HUES48 (cell line): ENCODE measurements at regions not wholly inside any gene's neighbourhood (a gene's known extent, or its start where the extent isn't known, plus 50 kb on each side); places are given as distances from the start of the nearest gene placed in this dataset.

Experiments
- H3K27ac ChIP-seq: one replicate; pipeline ENCODE4 v1.7.0; 2013; ENCODE audit warnings: low read depth, low read length, inconsistent platforms
- H3K27me3 ChIP-seq: 2 replicates; pipeline ENCODE4 v1.6.1; 2013; ENCODE audit warnings: mild to moderate bottlenecking, low read length; ENCODE audit not compliant: control insufficient read depth, insufficient read depth
- H3K36me3 ChIP-seq: 2 replicates; pipeline ENCODE4 v1.6.1; 2013; ENCODE audit warnings: low read length; ENCODE audit not compliant: control insufficient read depth, insufficient read depth
- H3K4me1 ChIP-seq: 2 replicates; pipeline ENCODE4 v1.6.1; 2013; ENCODE audit warnings: mild to moderate bottlenecking, low read length; ENCODE audit not compliant: control insufficient read depth, insufficient read depth
- H3K4me3 ChIP-seq: 2 replicates; pipeline ENCODE4 v1.5.1; 2013; ENCODE audit warnings: mild to moderate bottlenecking, low read depth, low read length
- H3K9ac ChIP-seq: 2 replicates; pipeline ENCODE4 v1.6.1; 2013; ENCODE audit warnings: mild to moderate bottlenecking, low read depth, low read length, moderate library complexity
- H3K9me3 ChIP-seq: 2 replicates; pipeline ENCODE4 v1.6.1; 2013; ENCODE audit warnings: low read length; ENCODE audit not compliant: control insufficient read depth, insufficient read depth

DNA sequence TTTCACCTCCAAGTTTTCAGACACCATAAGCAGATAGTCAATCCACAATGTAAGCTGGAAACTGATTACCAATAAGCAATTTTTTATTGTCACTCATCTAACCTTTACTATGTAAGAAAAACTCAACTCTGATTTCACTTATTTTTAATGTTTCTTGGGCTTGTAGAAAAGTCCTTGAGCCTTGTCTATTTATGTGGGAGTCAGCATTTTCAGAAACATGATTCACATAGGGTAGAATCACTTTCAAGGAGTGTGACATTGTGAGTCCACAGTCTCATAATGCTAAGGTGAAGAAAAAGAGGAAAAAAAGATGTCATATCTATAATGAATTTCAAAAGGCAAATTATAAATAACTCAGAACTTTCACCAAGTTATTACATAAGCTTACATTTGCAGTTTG is 2167.9 kb upstream of the C9orf72 start:
- H3K4me3 ChIP-seq = no peak overlapping the region
- H3K27ac ChIP-seq = no peak overlapping the region
- H3K9me3 ChIP-seq = no peaks in the 10 kb centered on the region
- H3K4me1 ChIP-seq = no peaks in the 10 kb centered on the region
- no peaks in the 10 kb centered on the region for H3K36me3 ChIP-seq
- H3K27me3 ChIP-seq = no peaks in the 10 kb centered on the region
- no peak overlapping the region for H3K9ac ChIP-seq

DNA sequence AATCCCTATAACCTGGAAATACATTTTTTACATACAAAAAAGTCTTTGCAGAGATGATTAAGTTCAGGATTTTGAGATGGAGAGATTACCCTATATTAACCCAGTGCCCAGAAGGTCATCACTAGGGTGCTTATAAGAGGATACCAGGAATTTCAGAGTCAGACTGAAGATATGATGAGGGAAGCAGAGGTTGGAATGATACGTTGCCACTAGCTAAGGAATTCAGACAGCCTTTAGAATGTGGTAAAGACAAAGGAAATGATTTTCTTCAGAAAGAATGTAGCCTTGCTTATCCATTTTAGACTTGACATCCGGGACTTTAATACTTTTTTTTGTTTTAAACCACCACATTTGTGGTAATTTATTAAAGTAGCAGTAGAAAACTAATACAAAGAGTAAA is 2176.8 kb upstream of the C9orf72 start:
- Histone ChIP-seq H3K27ac (no peak overlapping the region), H3K4me3 (no peak overlapping the region), H3K36me3 (no peaks in the 10 kb centered on the region), H3K4me1 (no peaks in the 10 kb centered on the region), H3K27me3 (no peaks in the 10 kb centered on the region), H3K9ac (no peak overlapping the region), H3K9me3 (no peaks in the 10 kb centered on the region)

DNA sequence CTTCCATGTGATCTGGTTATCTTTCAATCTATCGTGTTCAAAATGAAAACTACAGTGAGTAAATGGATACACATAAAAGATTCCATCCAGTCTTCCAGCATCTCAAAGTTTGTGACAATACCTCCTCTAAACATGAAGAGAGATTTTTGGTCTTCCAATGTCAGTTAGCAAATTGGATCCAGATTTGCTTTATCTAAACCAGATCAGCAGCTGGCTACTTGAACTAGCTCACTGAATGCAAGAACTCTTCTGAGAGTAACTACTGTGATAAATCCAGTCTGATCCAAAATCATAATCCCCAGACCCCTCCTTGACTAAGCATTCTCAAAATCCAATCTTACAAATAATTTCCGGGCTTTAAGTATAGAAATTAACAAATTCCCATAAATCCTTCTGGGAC is 2177.9 kb upstream of the C9orf72 start:
- Histone ChIP-seq H3K27me3 (no peaks in the 10 kb centered on the region), H3K4me3 (no peak overlapping the region), H3K27ac (no peak overlapping the region), H3K36me3 (no peaks in the 10 kb centered on the region), H3K9ac (no peak overlapping the region), H3K4me1 (no peaks in the 10 kb centered on the region), H3K9me3 (no peaks in the 10 kb centered on the region)

DNA sequence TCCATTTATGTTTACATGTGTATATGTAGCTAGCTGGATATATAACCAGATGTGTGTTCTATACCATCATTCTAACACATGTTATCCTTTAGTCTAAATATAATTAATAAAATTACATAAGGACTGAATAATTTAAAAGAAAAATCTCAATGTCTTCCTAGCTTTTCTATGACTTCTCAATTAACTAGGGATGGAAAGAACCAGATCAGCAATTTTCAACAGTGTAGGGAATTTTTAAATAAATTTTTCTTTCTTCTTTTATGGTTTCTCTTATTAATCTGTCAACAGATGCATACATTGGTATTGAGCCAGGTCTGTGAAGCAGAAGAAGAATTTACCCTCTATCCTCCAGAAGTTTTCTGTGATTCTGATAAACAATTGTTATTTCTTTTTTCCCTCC is 2180.4 kb upstream of the C9orf72 start:
- H3K27me3 ChIP-seq = no peaks in the 10 kb centered on the region

DNA sequence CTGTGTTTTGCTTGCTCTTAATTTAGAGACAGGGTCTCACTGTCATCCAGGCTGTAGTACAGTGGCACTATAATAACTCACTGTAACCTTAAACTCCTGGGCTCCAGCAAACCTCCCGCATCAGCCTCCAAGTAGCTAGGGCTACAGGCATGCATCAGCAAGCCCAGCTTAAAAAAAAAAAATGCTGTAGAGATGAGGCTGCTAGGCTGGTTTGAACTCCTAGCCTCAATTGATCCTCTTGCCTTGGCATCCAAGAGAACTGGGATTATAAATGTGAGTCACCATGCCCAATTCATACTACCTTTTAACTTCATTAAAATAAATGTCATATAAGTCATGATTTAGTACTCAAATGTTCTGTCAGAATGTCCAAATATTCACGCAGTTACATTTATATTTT is 2195.7 kb upstream of the C9orf72 start:
- no peak overlapping the region for H3K27ac ChIP-seq
- no peaks in the 10 kb centered on the region for H3K4me1 ChIP-seq
- H3K27me3 ChIP-seq = no peaks in the 10 kb centered on the region
- peaks cover 2% of the 10 kb centered on the region; the same call in 1 of the 2 replicates for H3K9me3 ChIP-seq
- H3K36me3 ChIP-seq = no peaks in the 10 kb centered on the region
- no peak overlapping the region for H3K4me3 ChIP-seq
- H3K9ac ChIP-seq = no peak overlapping the region

More for the DNA sequence above, 2180.4 kb upstream of the C9orf72 start:
- Histone ChIP-seq H3K36me3 (no peaks in the 10 kb centered on the region), H3K4me1 (no peaks in the 10 kb centered on the region), H3K9me3 (no peaks in the 10 kb centered on the region), H3K9ac (no peak overlapping the region), H3K4me3 (no peak overlapping the region), H3K27ac (no peak overlapping the region)

DNA sequence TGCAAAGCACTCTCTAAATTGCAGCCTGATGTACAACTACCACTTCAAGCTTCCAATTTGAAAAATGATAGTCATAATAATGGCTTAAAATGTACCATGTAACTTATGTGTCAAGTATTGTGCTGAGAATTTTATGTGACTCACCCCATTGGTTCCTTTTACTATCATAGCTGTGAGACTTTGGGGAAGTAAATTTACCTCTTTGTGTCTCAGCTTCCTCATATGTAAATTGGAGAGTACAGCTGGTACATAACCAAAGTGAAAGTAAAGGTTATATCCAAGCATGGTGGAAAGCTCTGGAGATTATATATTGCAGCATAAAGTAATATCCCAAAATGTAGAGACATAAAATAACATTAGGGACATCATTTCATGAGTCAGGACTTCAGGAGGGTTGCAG is 2200.4 kb upstream of the C9orf72 start:
- H3K9ac ChIP-seq = no peak overlapping the region
- H3K27me3 ChIP-seq = no peaks in the 10 kb centered on the region
- no peaks in the 10 kb centered on the region for H3K4me1 ChIP-seq
- H3K36me3 ChIP-seq = no peaks in the 10 kb centered on the region
- no peak overlapping the region for H3K27ac ChIP-seq
- no peak overlapping the region for H3K4me3 ChIP-seq
- H3K9me3 ChIP-seq = no peaks in the 10 kb centered on the region

DNA sequence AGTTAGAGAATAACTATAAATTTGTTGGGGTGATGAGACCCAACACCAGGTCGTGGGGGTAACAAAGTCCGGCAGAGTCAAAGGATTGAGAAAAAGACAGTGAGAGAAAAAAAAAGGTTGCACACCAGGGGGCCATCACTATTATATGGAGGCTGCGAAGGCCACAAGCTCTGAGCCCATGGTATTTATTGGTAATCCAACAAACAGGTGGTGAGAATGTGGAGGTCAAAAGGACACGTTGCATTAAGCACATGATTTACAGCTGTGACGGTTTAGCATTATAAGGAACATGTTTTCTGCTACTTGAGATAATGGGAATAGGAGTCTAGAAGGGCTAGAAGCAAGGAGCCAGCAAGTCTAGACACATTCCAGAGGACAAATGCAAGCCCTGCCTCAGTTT is 2202.2 kb upstream of the C9orf72 start:
- Histone ChIP-seq H3K27ac (no peak overlapping the region), H3K9me3 (no peaks in the 10 kb centered on the region), H3K4me1 (no peaks in the 10 kb centered on the region), H3K36me3 (no peaks in the 10 kb centered on the region), H3K9ac (no peak overlapping the region), H3K27me3 (no peaks in the 10 kb centered on the region), H3K4me3 (no peak overlapping the region)

DNA sequence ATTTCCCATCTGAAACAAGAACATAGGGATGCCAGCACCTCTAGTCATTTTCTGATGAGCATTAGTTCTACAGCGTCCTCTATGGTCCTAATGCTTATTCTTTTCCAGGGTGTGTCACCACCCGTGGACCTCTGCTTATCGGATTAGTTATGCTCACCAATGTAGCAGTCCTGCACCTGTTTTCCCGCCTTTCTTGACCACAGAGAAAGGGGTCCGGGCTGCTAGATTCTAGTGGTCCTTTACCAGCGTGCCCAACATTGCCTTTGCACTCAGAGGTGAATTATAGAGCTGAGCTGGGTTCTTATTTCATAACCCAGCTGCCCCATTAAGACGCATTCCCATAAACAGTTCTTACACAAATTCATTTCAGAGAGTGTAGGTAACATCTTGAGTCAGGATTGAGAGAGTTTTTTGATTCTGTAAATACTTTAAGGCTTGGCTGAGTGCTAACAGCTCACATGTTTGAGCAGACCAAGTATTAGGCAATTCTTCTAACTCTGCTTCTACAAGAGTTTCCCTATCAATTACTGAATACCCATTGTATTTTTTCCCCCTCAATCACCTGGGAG is 2205.1 kb upstream of the C9orf72 start:
- Histone ChIP-seq H3K9ac (no peak overlapping the region), H3K9me3 (no peaks in the 10 kb centered on the region), H3K4me3 (no peak overlapping the region), H3K27me3 (no peaks in the 10 kb centered on the region), H3K27ac (no peak overlapping the region), H3K4me1 (no peaks in the 10 kb centered on the region), H3K36me3 (no peaks in the 10 kb centered on the region)

DNA sequence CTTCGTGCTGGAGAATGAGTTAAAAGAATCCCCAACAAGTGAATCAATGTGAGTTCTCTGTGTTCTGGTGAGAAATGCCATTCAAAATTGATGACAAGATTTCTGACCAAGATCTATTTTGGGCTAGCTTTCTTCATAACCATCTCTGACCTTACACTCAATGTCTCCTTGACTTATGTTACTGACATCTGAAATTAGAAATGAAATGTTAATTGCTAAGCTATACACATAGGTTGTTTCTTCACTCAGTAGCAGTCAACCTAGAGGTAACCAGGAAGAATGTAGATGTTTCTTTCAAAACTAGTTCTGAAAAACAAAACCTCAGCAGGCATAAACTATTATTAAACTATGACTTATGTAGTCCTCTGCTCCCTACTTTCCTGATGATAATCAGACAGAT is 2220.7 kb upstream of the C9orf72 start:
- H3K4me3 ChIP-seq = no peak overlapping the region
- H3K9me3 ChIP-seq = no peaks in the 10 kb centered on the region
- no peak overlapping the region for H3K27ac ChIP-seq
- H3K4me1 ChIP-seq = no peaks in the 10 kb centered on the region
- H3K9ac ChIP-seq = no peak overlapping the region
- no peaks in the 10 kb centered on the region for H3K27me3 ChIP-seq
- no peaks in the 10 kb centered on the region for H3K36me3 ChIP-seq

DNA sequence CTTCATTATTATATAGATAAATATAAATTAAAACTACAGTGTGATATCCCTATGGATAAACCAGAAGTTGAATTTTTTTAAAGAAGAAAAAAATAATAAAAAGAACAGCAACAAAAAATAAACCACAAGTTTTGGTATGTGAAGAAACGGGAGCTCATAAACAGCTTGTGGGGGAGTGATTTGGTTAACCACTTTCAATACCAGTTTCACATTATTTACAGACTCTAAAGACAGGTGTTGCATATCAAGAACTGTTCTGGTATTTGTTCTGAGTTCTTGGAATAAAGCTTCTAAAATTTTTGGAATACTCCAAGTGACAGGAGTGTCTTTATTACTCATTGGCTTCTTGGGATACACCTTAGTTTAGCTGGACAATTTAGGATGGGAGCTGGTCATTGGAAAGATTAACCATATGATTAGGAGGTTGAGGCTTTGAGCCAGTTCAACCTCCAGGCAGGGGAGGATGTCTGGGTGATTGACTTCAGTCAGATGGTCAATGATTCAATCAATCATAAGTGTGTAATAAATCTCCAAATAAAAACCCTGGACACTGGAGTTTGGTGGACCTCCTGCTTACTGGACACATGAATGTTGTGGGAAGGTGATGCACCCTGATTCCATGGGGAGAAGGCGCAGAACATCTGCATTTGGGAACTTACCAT is 2223.1 kb upstream of the C9orf72 start:
- no peak overlapping the region for H3K9ac ChIP-seq
- H3K27me3 ChIP-seq = no peaks in the 10 kb centered on the region
- H3K27ac ChIP-seq = no peak overlapping the region
- no peaks in the 10 kb centered on the region for H3K9me3 ChIP-seq
- H3K4me3 ChIP-seq = no peak overlapping the region
- H3K4me1 ChIP-seq = no peaks in the 10 kb centered on the region
- H3K36me3 ChIP-seq = no peaks in the 10 kb centered on the region

DNA sequence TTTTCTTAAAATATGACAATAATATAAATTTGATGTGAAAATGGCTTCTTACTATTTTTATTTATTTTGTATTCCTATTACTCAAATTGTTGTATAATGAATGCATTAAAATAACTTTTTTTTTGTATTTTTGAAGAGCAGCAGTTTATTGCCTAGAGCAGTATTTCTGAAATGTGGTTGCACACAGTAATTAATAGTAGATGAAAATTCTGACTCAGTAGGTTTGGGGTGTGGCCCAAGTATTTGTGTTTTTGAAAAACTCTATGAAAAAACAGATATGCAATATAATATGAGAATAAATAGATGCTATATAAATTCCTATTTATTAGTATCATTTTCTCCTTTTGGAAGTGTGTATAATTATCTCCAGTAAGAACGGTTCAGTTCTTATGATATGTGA is 2225.3 kb upstream of the C9orf72 start:
- Histone ChIP-seq H3K9me3 (no peaks in the 10 kb centered on the region), H3K4me1 (no peaks in the 10 kb centered on the region), H3K27ac (no peak overlapping the region), H3K36me3 (no peaks in the 10 kb centered on the region), H3K27me3 (no peaks in the 10 kb centered on the region), H3K9ac (no peak overlapping the region), H3K4me3 (no peak overlapping the region)
